ENCODE measurements at regions not wholly inside any gene's neighbourhood (a gene's known extent, or its start where the extent isn't known, plus 50 kb on each side); places are given as distances from the start of the nearest gene placed in this dataset.

GRCh38 chr18:11553098-11553940, 56.1 kb upstream of the SLC35G4 start:
- H3K36me3 ChIP-seq (ENCODE audit: control insufficient read depth, insufficient read depth, low read length) = no peaks in the 10 kb centered on the region
- H3K4me1 ChIP-seq (ENCODE audit: control insufficient read depth, insufficient read depth, low read length) = no peaks in the 10 kb centered on the region
- no peak overlapping the region for H3K27ac ChIP-seq (ENCODE audit: low read depth, low read length)
- no peak overlapping the region for H3K4me3 ChIP-seq (ENCODE audit: low read depth, low read length)
- H3K27me3 ChIP-seq (ENCODE audit: control insufficient read depth, insufficient read depth, low read length) = no peaks in the 10 kb centered on the region; the same call in 1 of the 2 replicates
- no peak overlapping the region for H3K9ac ChIP-seq (ENCODE audit: low read length)
- H3K9me3 ChIP-seq (ENCODE audit: control insufficient read depth, insufficient read depth, low read depth, low read length) = no peaks in the 10 kb centered on the region

GRCh38 chr18:11548916-11549551, 60.4 kb upstream of the SLC35G4 start:
- Histone ChIP-seq H3K4me1 (ENCODE audit: control insufficient read depth, insufficient read depth, low read length) (no peaks in the 10 kb centered on the region), H3K27me3 (ENCODE audit: control insufficient read depth, insufficient read depth, low read length) (no peaks in the 10 kb centered on the region; the same call in 1 of the 2 replicates), H3K4me3 (ENCODE audit: low read depth, low read length) (no peak overlapping the region), H3K36me3 (ENCODE audit: control insufficient read depth, insufficient read depth, low read length) (no peaks in the 10 kb centered on the region), H3K9me3 (ENCODE audit: control insufficient read depth, insufficient read depth, low read depth, low read length) (peaks cover 20% of the 10 kb centered on the region), H3K27ac (ENCODE audit: low read depth, low read length) (no peak overlapping the region), H3K9ac (ENCODE audit: low read length) (no peak overlapping the region)

- no peak overlapping the region for H3K9ac ChIP-seq (ENCODE audit: low read length)
- no peak overlapping the region for H3K27ac ChIP-seq (ENCODE audit: low read depth, low read length)
- H3K4me3 ChIP-seq (ENCODE audit: low read depth, low read length) = no peak overlapping the region
- H3K36me3 ChIP-seq (ENCODE audit: control insufficient read depth, insufficient read depth, low read length) = no peaks in the 10 kb centered on the region
- peaks cover 25% of the 10 kb centered on the region for H3K9me3 ChIP-seq (ENCODE audit: control insufficient read depth, insufficient read depth, low read depth, low read length)
- H3K27me3 ChIP-seq (ENCODE audit: control insufficient read depth, insufficient read depth, low read length) = no peaks in the 10 kb centered on the region; the same call in 1 of the 2 replicates
- no peaks in the 10 kb centered on the region for H3K4me1 ChIP-seq (ENCODE audit: control insufficient read depth, insufficient read depth, low read length)
These were observed 61.0 kb upstream of the SLC35G4 start for GRCh38 chr18:11548396-11548795.

- no peak overlapping the region for H3K9ac ChIP-seq (ENCODE audit: low read length)
These were observed 65.2 kb upstream of the SLC35G4 start for GRCh38 chr18:11544060-11544633.

GRCh38 chr18:11541179-11541578, 68.2 kb upstream of the SLC35G4 start:
- Histone ChIP-seq H3K27ac (ENCODE audit: low read depth, low read length) (no peak overlapping the region), H3K9me3 (ENCODE audit: control insufficient read depth, insufficient read depth, low read depth, low read length) (peaks cover 27% of the 10 kb centered on the region), H3K27me3 (ENCODE audit: control insufficient read depth, insufficient read depth, low read length) (no peaks in the 10 kb centered on the region), H3K4me1 (ENCODE audit: control insufficient read depth, insufficient read depth, low read length) (peaks cover 5% of the 10 kb centered on the region; the same call in 1 of the 2 replicates), H3K36me3 (ENCODE audit: control insufficient read depth, insufficient read depth, low read length) (no peaks in the 10 kb centered on the region), H3K9ac (ENCODE audit: low read length) (no peak overlapping the region), H3K4me3 (ENCODE audit: low read depth, low read length) (no peak overlapping the region)

More at GRCh38 chr18:11544060-11544633, 65.2 kb upstream of the SLC35G4 start:
- H3K27ac ChIP-seq (ENCODE audit: low read depth, low read length) = no peak overlapping the region
- H3K27me3 ChIP-seq (ENCODE audit: control insufficient read depth, insufficient read depth, low read length) = no peaks in the 10 kb centered on the region
- H3K9me3 ChIP-seq (ENCODE audit: control insufficient read depth, insufficient read depth, low read depth, low read length) = peaks cover 25% of the 10 kb centered on the region
- H3K4me1 ChIP-seq (ENCODE audit: control insufficient read depth, insufficient read depth, low read length) = peaks cover 5% of the 10 kb centered on the region; the same call in 1 of the 2 replicates
- no peaks in the 10 kb centered on the region for H3K36me3 ChIP-seq (ENCODE audit: control insufficient read depth, insufficient read depth, low read length)
- no peak overlapping the region for H3K4me3 ChIP-seq (ENCODE audit: low read depth, low read length)

- peaks cover 19% of the 10 kb centered on the region; the same call in 1 of the 2 replicates for H3K9me3 ChIP-seq (ENCODE audit: control insufficient read depth, insufficient read depth, low read depth, low read length)
- no peak overlapping the region for H3K27ac ChIP-seq (ENCODE audit: low read depth, low read length)
- H3K4me3 ChIP-seq (ENCODE audit: low read depth, low read length) = no peak overlapping the region
- no peaks in the 10 kb centered on the region for H3K4me1 ChIP-seq (ENCODE audit: control insufficient read depth, insufficient read depth, low read length)
- H3K36me3 ChIP-seq (ENCODE audit: control insufficient read depth, insufficient read depth, low read length) = no peaks in the 10 kb centered on the region
- no peaks in the 10 kb centered on the region for H3K27me3 ChIP-seq (ENCODE audit: control insufficient read depth, insufficient read depth, low read length)
- H3K9ac ChIP-seq (ENCODE audit: low read length) = no peak overlapping the region
These were observed 75.4 kb upstream of the SLC35G4 start for GRCh38 chr18:11533942-11534496.

- no peaks in the 10 kb centered on the region for H3K36me3 ChIP-seq (ENCODE audit: control insufficient read depth, insufficient read depth, low read length)
- no peak overlapping the region for H3K27ac ChIP-seq (ENCODE audit: low read depth, low read length)
- H3K4me1 ChIP-seq (ENCODE audit: control insufficient read depth, insufficient read depth, low read length) = no peaks in the 10 kb centered on the region
- H3K9ac ChIP-seq (ENCODE audit: low read length) = no peak overlapping the region
- no peaks in the 10 kb centered on the region for H3K27me3 ChIP-seq (ENCODE audit: control insufficient read depth, insufficient read depth, low read length)
- peaks cover 19% of the 10 kb centered on the region; the same call in 1 of the 2 replicates for H3K9me3 ChIP-seq (ENCODE audit: control insufficient read depth, insufficient read depth, low read depth, low read length)
- H3K4me3 ChIP-seq (ENCODE audit: low read depth, low read length) = no peak overlapping the region
These were observed 75.9 kb upstream of the SLC35G4 start for GRCh38 chr18:11533513-11533890.

- Histone ChIP-seq H3K27ac (ENCODE audit: low read depth, low read length) (no peak overlapping the region), H3K36me3 (ENCODE audit: control insufficient read depth, insufficient read depth, low read length) (no peaks in the 10 kb centered on the region), H3K4me3 (ENCODE audit: low read depth, low read length) (no peak overlapping the region), H3K9ac (ENCODE audit: low read length) (no peak overlapping the region), H3K27me3 (ENCODE audit: control insufficient read depth, insufficient read depth, low read length) (no peaks in the 10 kb centered on the region), H3K9me3 (ENCODE audit: control insufficient read depth, insufficient read depth, low read depth, low read length) (peaks cover 19% of the 10 kb centered on the region; the same call in 1 of the 2 replicates), H3K4me1 (ENCODE audit: control insufficient read depth, insufficient read depth, low read length) (no peaks in the 10 kb centered on the region)
These were observed 76.5 kb upstream of the SLC35G4 start for GRCh38 chr18:11532758-11533512.

- Histone ChIP-seq H3K27me3 (ENCODE audit: control insufficient read depth, insufficient read depth, low read length) (no peaks in the 10 kb centered on the region), H3K4me3 (ENCODE audit: low read depth, low read length) (no peak overlapping the region), H3K9ac (ENCODE audit: low read length) (no peak overlapping the region), H3K4me1 (ENCODE audit: control insufficient read depth, insufficient read depth, low read length) (no peaks in the 10 kb centered on the region), H3K9me3 (ENCODE audit: control insufficient read depth, insufficient read depth, low read depth, low read length) (peaks cover 12% of the 10 kb centered on the region; the same call in 1 of the 2 replicates), H3K27ac (ENCODE audit: low read depth, low read length) (no peak overlapping the region), H3K36me3 (ENCODE audit: control insufficient read depth, insufficient read depth, low read length) (no peaks in the 10 kb centered on the region)
These were observed 80.3 kb upstream of the SLC35G4 start for GRCh38 chr18:11529081-11529480.

GRCh38 chr18:11526675-11527074, 82.7 kb upstream of the SLC35G4 start:
- Histone ChIP-seq H3K27me3 (ENCODE audit: control insufficient read depth, insufficient read depth, low read length) (no peaks in the 10 kb centered on the region), H3K4me3 (ENCODE audit: low read depth, low read length) (no peak overlapping the region), H3K36me3 (ENCODE audit: control insufficient read depth, insufficient read depth, low read length) (no peaks in the 10 kb centered on the region), H3K27ac (ENCODE audit: low read depth, low read length) (no peak overlapping the region), H3K9ac (ENCODE audit: low read length) (no peak overlapping the region), H3K4me1 (ENCODE audit: control insufficient read depth, insufficient read depth, low read length) (no peaks in the 10 kb centered on the region), H3K9me3 (ENCODE audit: control insufficient read depth, insufficient read depth, low read depth, low read length) (no peaks in the 10 kb centered on the region)
